HCT116 (cell line): ENCODE measurements at regions not wholly inside any gene's neighbourhood (a gene's known extent, or its start where the extent isn't known, plus 50 kb on each side); places are given as distances from the start of the nearest gene placed in this dataset.

Source experiments
- ATAC-seq: fragments of 200-7000 bp; cut with Tn5 transposase; 2 replicates; pipeline ENCODE4 v1.9.1; 2020; ENCODE audit warnings: mild to moderate bottlenecking, moderate library complexity
- BruUV-seq: library from RNA; stranded (reverse); fragments of 400-500 nt; replicated peaks from 2 replicates; lab custom pipeline; 2021; lab: Mats Ljungman, UMichigan
- CTCF ChIA-PET: fragments of 300-600 bp; sonication (Branson Sonifier 250); formaldehyde crosslinking; loops from one replicate; lab custom pipeline; 2021; ENCODE audit warnings: antibody characterized with exemption; lab: Charles Lee
- POLR2A ChIA-PET: fragments of 300-600, 350-600 bp; sonication (Branson Sonifier 250); formaldehyde crosslinking; loops from one replicate; lab custom pipeline; 2021; ENCODE audit warnings: antibody characterized with exemption; lab: Charles Lee
- RAD21 ChIA-PET, 2 experiments: fragments of 300-600 bp; sonication (Branson Sonifier 250); formaldehyde crosslinking; loops; one replicate each; lab custom pipeline; 2023; ENCODE audit warnings: low total read pairs in 2 of 2; ENCODE audit not compliant: uncharacterized antibody in 2 of 2, unreplicated experiment in 2 of 2, low non-redundant PET in 1 of 2; lab: Charles Lee
- DNase-seq: peaks from one replicate; pipeline ENCODE4 v3.0.0-alpha.2; 2010; ENCODE audit warnings: low read depth, low spot score
- H2AFZ ChIP-seq: fragments of 200-600 bp; shearing (Covaris generic), sonication (generic); 2 replicates; pipeline ENCODE4 v1.6.1; 2017; ENCODE audit warnings: low read depth, mixed run types, mixed read lengths, antibody characterized with exemption, low read length; ENCODE audit not compliant: poor library complexity, severe bottlenecking
- H3K27ac ChIP-seq: 2 replicates; pipeline ENCODE4 v1.5.1; 2012; ENCODE audit warnings: low read depth, low read length
- H3K27me3 ChIP-seq: fragments of 200-600 bp; sonication (generic); 2 replicates; pipeline ENCODE4 v1.6.1; 2016; ENCODE audit warnings: mixed run types, low read length, mixed read lengths; ENCODE audit not compliant: insufficient read depth
- H3K36me3 ChIP-seq, 2 experiments: fragments of 200-500 bp in 1 of 2; fragments of 200-600 bp in 1 of 2; sonication (Bioruptor generic) in 1 of 2; sonication (generic) in 1 of 2; 2 replicates each; pipeline versions ENCODE4 v1.5.1 to v1.6.1; 2014 to 2016; ENCODE audit warnings: low read length in 2 of 2, inconsistent platforms in 1 of 2, mixed read lengths in 1 of 2, mixed run types in 1 of 2; ENCODE audit not compliant: insufficient read depth in 2 of 2, control insufficient read depth in 1 of 2
- H3K4me1 ChIP-seq, 2 experiments: fragments of 200-600 bp in 1 of 2; sonication (generic) in 1 of 2; 2 replicates each; pipeline versions ENCODE4 v1.5.1 to v1.6.1; 2012 to 2017; ENCODE audit warnings: low read length in 2 of 2, inconsistent platforms in 1 of 2, mild to moderate bottlenecking in 1 of 2, mixed read lengths in 1 of 2, mixed run types in 1 of 2, moderate library complexity in 1 of 2; ENCODE audit not compliant: insufficient read depth in 2 of 2, control insufficient read depth in 1 of 2
- H3K4me2 ChIP-seq: fragments of 200-600 bp; sonication (generic); 2 replicates; pipeline ENCODE4 v1.6.1; 2017; ENCODE audit warnings: mixed run types, low read length, mixed read lengths
- H3K4me3 ChIP-seq, 2 experiments: fragments of 200-600 bp in 1 of 2; sonication (generic) in 1 of 2; replicated peaks in 1 of 2; 2 replicates each; pipeline ENCODE4 v1.5.1; 2011 to 2016; ENCODE audit warnings: low read length in 2 of 2, control low read depth in 1 of 2, low read depth in 1 of 2, mild to moderate bottlenecking in 1 of 2, mixed read lengths in 1 of 2, mixed run types in 1 of 2
- H3K79me2 ChIP-seq: fragments of 200-600 bp; sonication (generic); 2 replicates; pipeline ENCODE4 v1.6.1; 2017; ENCODE audit warnings: mild to moderate bottlenecking, mixed run types, low read length, moderate library complexity, mixed read lengths; ENCODE audit not compliant: insufficient read depth
- H3K9ac ChIP-seq: fragments of 200-600 bp; sonication (generic); 2 replicates; pipeline ENCODE4 v1.6.1; 2016; ENCODE audit warnings: low read length, mixed read lengths
- H3K9me2 ChIP-seq: fragments of 200-600 bp; sonication (generic), shearing (Covaris generic); 2 replicates; pipeline ENCODE4 v1.6.1; 2017; ENCODE audit warnings: mixed run types, mild to moderate bottlenecking, moderate library complexity; ENCODE audit not compliant: insufficient read depth
- H3K9me3 ChIP-seq, 2 experiments: fragments of 200-500 bp in 1 of 2; fragments of 200-600 bp in 1 of 2; sonication (Bioruptor generic) in 1 of 2; sonication (generic) in 1 of 2; 2 replicates each; pipeline ENCODE4 v1.6.1; 2014 to 2017; ENCODE audit warnings: low read length in 2 of 2, mixed read lengths in 2 of 2, inconsistent platforms in 1 of 2, low read depth in 1 of 2, mild to moderate bottlenecking in 1 of 2, mixed run types in 1 of 2, moderate library complexity in 1 of 2; ENCODE audit not compliant: control insufficient read depth in 1 of 2, insufficient read depth in 1 of 2
- H4K20me1 ChIP-seq: fragments of 200-600 bp; sonication (generic), shearing (Covaris generic); 2 replicates; pipeline ENCODE4 v1.6.1; 2017; ENCODE audit warnings: mixed run types, mild to moderate bottlenecking, moderate library complexity; ENCODE audit not compliant: insufficient read depth
- EGR1 ChIP-seq: IDR thresholded peaks from 2 replicates; pipeline ENCODE4 v1.6.1; 2012; ENCODE audit warnings: low read depth
- EZH2phosphoT487 ChIP-seq: fragments of 200-600 bp; IDR thresholded peaks from 2 replicates; pipeline ENCODE4 v1.6.1; 2018; ENCODE audit warnings: antibody characterized with exemption, borderline replicate concordance
- FOSL1 ChIP-seq: IDR thresholded peaks from 2 replicates; pipeline ENCODE4 v1.6.1; 2012; ENCODE audit warnings: low read depth
- JUND ChIP-seq: IDR thresholded peaks from 2 replicates; pipeline ENCODE4 v1.6.1; 2012
- POLR2A ChIP-seq: IDR thresholded peaks from 2 replicates; pipeline ENCODE4 v1.7.0; 2011; ENCODE audit warnings: borderline replicate concordance; ENCODE audit not compliant: insufficient read depth, insufficient read length; ENCODE audit errors: extremely low read depth
- POLR2AphosphoS5 ChIP-seq: IDR thresholded peaks from 2 replicates; pipeline ENCODE4 v1.6.1; 2011; ENCODE audit warnings: mild to moderate bottlenecking, low read depth, low read length, moderate library complexity
- RAD21 ChIP-seq: IDR thresholded peaks from 2 replicates; pipeline ENCODE4 v1.6.1; 2012; ENCODE audit warnings: low read depth, mild to moderate bottlenecking
- SP1 ChIP-seq: IDR thresholded peaks from 2 replicates; pipeline ENCODE4 v1.6.1; 2012; ENCODE audit warnings: low read depth
- TCF7L2 ChIP-seq: IDR thresholded peaks from 2 replicates; pipeline ENCODE4 v1.7.0; 2011; ENCODE audit warnings: borderline replicate concordance, inconsistent platforms; ENCODE audit not compliant: insufficient read depth, insufficient read length; ENCODE audit errors: extremely low read depth
- YY1 ChIP-seq: IDR thresholded peaks from 2 replicates; pipeline ENCODE4 v1.6.1; 2011; ENCODE audit warnings: low read length, low read depth, moderate library complexity, mild to moderate bottlenecking; ENCODE audit not compliant: insufficient replicate concordance; ENCODE audit errors: extremely low read depth
- ZFX ChIP-seq: fragments of 450-650 bp; IDR thresholded peaks from 2 replicates; pipeline ENCODE4 v1.6.1; 2017
- intact Hi-C: fragments of 100-400 bp; cut with micrococcal nuclease; formaldehyde crosslinking; loops from 2 replicates; pipeline ENCODE4 v1.10.0; 2022
- TF ChIP-seq, protein P1 (sequence below): IDR thresholded peaks from 2 replicates; pipeline ENCODE4 v1.6.1; 2012
- TF ChIP-seq, protein P2 (sequence below): IDR thresholded peaks from 2 replicates; pipeline ENCODE4 v1.6.1; 2012; ENCODE audit warnings: low read depth
- TF ChIP-seq, protein P3 (sequence below), 3 experiments: fragments of 200-600 bp in 1 of 3; sonication (generic) in 1 of 3; IDR thresholded peaks in 2 of 3; conservative IDR thresholded peaks in 1 of 3; 2 replicates each; pipeline ENCODE4 v1.5.1; 2012 to 2017; ENCODE audit warnings: low read depth in 2 of 3, low read length in 2 of 3, antibody characterized with exemption in 1 of 3, borderline replicate concordance in 1 of 3, control low read depth in 1 of 3, mild to moderate bottlenecking in 1 of 3, mixed read lengths in 1 of 3, mixed run types in 1 of 3, moderate library complexity in 1 of 3; ENCODE audit not compliant: insufficient read depth in 1 of 3

DNA sequence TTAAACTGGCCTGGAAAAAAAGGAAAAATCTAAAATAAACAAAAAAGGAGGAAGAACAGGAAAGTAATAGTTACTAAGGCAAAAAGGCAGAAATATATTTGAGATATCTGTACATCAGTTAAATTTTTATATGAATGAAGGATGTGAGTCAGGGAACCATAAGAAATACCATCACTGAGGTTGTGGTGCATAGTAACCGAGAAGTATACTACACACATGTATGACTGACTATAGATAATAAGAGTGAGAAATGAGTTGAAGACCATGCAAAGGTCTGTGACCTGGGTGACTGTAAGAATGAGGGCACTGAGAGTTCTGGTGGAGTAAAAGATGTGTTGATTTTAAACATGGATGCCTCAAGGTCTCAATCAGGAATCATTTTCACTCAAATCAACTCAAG lies 220.6 kb upstream of the FAM241A start (continued):
- TF ChIP-seq TCF7L2 (no peak), POLR2A (no peak), ZFX (no peak)
- TF ChIP-seq, protein P1, sequence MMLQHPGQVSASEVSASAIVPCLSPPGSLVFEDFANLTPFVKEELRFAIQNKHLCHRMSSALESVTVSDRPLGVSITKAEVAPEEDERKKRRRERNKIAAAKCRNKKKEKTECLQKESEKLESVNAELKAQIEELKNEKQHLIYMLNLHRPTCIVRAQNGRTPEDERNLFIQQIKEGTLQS, result no peak
- TF ChIP-seq, protein P2, sequence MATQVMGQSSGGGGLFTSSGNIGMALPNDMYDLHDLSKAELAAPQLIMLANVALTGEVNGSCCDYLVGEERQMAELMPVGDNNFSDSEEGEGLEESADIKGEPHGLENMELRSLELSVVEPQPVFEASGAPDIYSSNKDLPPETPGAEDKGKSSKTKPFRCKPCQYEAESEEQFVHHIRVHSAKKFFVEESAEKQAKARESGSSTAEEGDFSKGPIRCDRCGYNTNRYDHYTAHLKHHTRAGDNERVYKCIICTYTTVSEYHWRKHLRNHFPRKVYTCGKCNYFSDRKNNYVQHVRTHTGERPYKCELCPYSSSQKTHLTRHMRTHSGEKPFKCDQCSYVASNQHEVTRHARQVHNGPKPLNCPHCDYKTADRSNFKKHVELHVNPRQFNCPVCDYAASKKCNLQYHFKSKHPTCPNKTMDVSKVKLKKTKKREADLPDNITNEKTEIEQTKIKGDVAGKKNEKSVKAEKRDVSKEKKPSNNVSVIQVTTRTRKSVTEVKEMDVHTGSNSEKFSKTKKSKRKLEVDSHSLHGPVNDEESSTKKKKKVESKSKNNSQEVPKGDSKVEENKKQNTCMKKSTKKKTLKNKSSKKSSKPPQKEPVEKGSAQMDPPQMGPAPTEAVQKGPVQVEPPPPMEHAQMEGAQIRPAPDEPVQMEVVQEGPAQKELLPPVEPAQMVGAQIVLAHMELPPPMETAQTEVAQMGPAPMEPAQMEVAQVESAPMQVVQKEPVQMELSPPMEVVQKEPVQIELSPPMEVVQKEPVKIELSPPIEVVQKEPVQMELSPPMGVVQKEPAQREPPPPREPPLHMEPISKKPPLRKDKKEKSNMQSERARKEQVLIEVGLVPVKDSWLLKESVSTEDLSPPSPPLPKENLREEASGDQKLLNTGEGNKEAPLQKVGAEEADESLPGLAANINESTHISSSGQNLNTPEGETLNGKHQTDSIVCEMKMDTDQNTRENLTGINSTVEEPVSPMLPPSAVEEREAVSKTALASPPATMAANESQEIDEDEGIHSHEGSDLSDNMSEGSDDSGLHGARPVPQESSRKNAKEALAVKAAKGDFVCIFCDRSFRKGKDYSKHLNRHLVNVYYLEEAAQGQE, result no peak

DNA sequence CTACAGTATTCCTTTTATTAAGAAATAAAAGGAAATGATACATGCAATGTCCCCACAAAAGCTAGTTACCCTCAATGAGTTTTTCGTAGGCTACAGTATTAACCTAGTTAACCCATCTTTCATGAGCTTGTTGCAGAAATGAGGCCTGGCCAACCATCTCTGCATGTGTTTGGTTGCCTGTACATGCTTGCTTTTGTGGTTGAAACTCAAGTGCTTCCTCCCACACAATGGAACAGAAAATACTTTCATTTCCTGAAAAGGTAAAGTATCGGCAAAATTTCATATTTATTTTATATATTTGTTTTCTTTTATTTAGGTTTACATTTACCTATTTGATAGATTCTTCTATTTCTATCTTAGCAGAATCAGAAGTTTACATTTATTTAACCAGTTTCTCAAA lies 214.6 kb upstream of the FAM241A start:
- H4K20me1 ChIP-seq, result no peaks in the 10 kb centered on the region
- no TSS peak for BruUV-seq
- RAD21 ChIA-PET, result no interaction called here
- intact Hi-C loops, result loop anchor here (10.0 kb wide), 2 partner anchors 1296 to 1936 kb away; no protein-coding TSS in a partner anchor
- ATAC-seq (no peak), DNase-seq (no peak)
- no peaks in the 10 kb centered on the region for H3K4me1 ChIP-seq
- no peaks in the 10 kb centered on the region for H3K9me3 ChIP-seq
- no peak overlapping the region for H3K4me2 ChIP-seq
- no peak overlapping the region for H3K4me3 ChIP-seq
- POLR2A ChIA-PET, result no interaction called here
- CTCF ChIA-PET, result interaction anchor here (0.9 kb wide), 1 partner anchor 13 kb away, joined by 3 read pairs; no protein-coding TSS in a partner anchor
- H3K36me3 ChIP-seq, result no peaks in the 10 kb centered on the region
- no peaks in the 10 kb centered on the region for H3K27me3 ChIP-seq
- TF ChIP-seq EZH2phosphoT487 (no peak), JUND (no peak), YY1 (no peak), ZFX (no peak), FOSL1 (no peak), POLR2AphosphoS5 (no peak), SP1 (no peak), RAD21 (no peak), EGR1 (no peak)
- TF ChIP-seq, protein P3, sequence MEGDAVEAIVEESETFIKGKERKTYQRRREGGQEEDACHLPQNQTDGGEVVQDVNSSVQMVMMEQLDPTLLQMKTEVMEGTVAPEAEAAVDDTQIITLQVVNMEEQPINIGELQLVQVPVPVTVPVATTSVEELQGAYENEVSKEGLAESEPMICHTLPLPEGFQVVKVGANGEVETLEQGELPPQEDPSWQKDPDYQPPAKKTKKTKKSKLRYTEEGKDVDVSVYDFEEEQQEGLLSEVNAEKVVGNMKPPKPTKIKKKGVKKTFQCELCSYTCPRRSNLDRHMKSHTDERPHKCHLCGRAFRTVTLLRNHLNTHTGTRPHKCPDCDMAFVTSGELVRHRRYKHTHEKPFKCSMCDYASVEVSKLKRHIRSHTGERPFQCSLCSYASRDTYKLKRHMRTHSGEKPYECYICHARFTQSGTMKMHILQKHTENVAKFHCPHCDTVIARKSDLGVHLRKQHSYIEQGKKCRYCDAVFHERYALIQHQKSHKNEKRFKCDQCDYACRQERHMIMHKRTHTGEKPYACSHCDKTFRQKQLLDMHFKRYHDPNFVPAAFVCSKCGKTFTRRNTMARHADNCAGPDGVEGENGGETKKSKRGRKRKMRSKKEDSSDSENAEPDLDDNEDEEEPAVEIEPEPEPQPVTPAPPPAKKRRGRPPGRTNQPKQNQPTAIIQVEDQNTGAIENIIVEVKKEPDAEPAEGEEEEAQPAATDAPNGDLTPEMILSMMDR (IDR thresholded peaks at IDR 0.05 in 2 of 3, conservative IDR thresholded peaks at IDR 0.05 in 1 of 3; ENCODE audit: borderline replicate concordance in 1 of 3, insufficient read depth in 1 of 3, low read depth in 2 of 3, low read length in 2 of 3), result no peak
- H3K9me2 ChIP-seq, result no peaks in the 10 kb centered on the region
- H3K79me2 ChIP-seq, result no peaks in the 10 kb centered on the region
- H2AFZ ChIP-seq, result no peak overlapping the region
- H3K9ac ChIP-seq, result no peak overlapping the region
- no peak overlapping the region for H3K27ac ChIP-seq
